ENCODE measurements at regions not wholly inside any gene's neighbourhood (a gene's known extent, or its start where the extent isn't known, plus 50 kb on each side); places are given as distances from the start of the nearest gene placed in this dataset.
A peak's percentile ranks its signal among the peaks of the same experiment; 100 is the strongest.

- Histone ChIP-seq H3K27ac (no peak overlapping the region), H3K4me1 (replicated peaks in 1 of 2) (no peaks in the 10 kb centered on the region), H3K9me3 (replicated peaks in 1 of 3) (no peaks in the 10 kb centered on the region), H3K36me3 (replicated peaks in 1 of 2) (no peaks in the 10 kb centered on the region), H3K27me3 (no peaks in the 10 kb centered on the region), H3K4me3 (no peak overlapping the region)
- intact Hi-C loops (cut with DNase I): no loop called here
- no peak for TF ChIP-seq POLR2A (IDR thresholded peaks at IDR 0.05)
- no peak for TF ChIP-seq CTCF (IDR thresholded peaks at IDR 0.05)
- peak in 1 of 7 donors; percentile 29 for DNase-seq
- 78 to 86% (median 79%) methylated on average over 9 to 12 of the region's 12 CpGs for WGBS, 4 donors
These were observed 713.9 kb downstream of the BRD1 start for GRCh38 chr22:49113758-49114157.

GRCh38 chr22:49112661-49113626 is 714.7 kb downstream of the BRD1 start:
- TF ChIP-seq POLR2A (IDR thresholded peaks at IDR 0.05) (no peak), CTCF (IDR thresholded peaks at IDR 0.05) (no peak)
- DNase-seq: peak in 1 of 7 donors; percentile 29
- Histone ChIP-seq H3K4me1 (replicated peaks in 1 of 2) (no peaks in the 10 kb centered on the region), H3K27me3 (no peaks in the 10 kb centered on the region), H3K9me3 (replicated peaks in 1 of 3) (no peaks in the 10 kb centered on the region), H3K36me3 (replicated peaks in 1 of 2) (no peaks in the 10 kb centered on the region), H3K4me3 (no peak overlapping the region), H3K27ac (no peak overlapping the region)
- intact Hi-C loops (cut with DNase I): no loop called here
- 75 to 78% (median 76%) methylated on average over 13 to 16 of the region's 16 CpGs for WGBS, 4 donors

- H3K4me3 ChIP-seq: no peak overlapping the region
- no peaks in the 10 kb centered on the region for H3K9me3 ChIP-seq (replicated peaks in 1 of 3)
- no peaks in the 10 kb centered on the region for H3K4me1 ChIP-seq (replicated peaks in 1 of 2)
- 73 to 87% (median 86%) methylated on average over 15 of the region's 15 CpGs for WGBS, 4 donors
- TF ChIP-seq CTCF (IDR thresholded peaks at IDR 0.05) (no peak), POLR2A (IDR thresholded peaks at IDR 0.05) (no peak)
- intact Hi-C loops (cut with DNase I): no loop called here
- no peaks in the 10 kb centered on the region for H3K36me3 ChIP-seq (replicated peaks in 1 of 2)
- DNase-seq: peak in 1 of 7 donors; percentile 27
- no peak overlapping the region for H3K27ac ChIP-seq
- H3K27me3 ChIP-seq: no peaks in the 10 kb centered on the region
These were observed 715.5 kb downstream of the BRD1 start for GRCh38 chr22:49112176-49112575.

- H3K4me3 ChIP-seq: no peak overlapping the region
- WGBS, 4 donors: 61 to 75% (median 64%) methylated on average over 15 of the region's 15 CpGs
- no peaks in the 10 kb centered on the region for H3K4me1 ChIP-seq (replicated peaks in 1 of 2)
- H3K9me3 ChIP-seq (replicated peaks in 1 of 3): no peaks in the 10 kb centered on the region
- peaks cover 3% of the 10 kb centered on the region for H3K27me3 ChIP-seq
- H3K27ac ChIP-seq: no peak overlapping the region
- H3K36me3 ChIP-seq (replicated peaks in 1 of 2): no peaks in the 10 kb centered on the region
- DNase-seq: peak in 1 of 7 donors; percentile 7
- intact Hi-C loops (cut with DNase I): no loop called here
- no peak for TF ChIP-seq CTCF (IDR thresholded peaks at IDR 0.05)
- no peak for TF ChIP-seq POLR2A (IDR thresholded peaks at IDR 0.05)
These were observed 716.6 kb downstream of the BRD1 start for GRCh38 chr22:49111085-49111484.

Measured in adrenal gland (tissue), 9 donors.